Heart right ventricle (tissue), 16 donors: ENCODE measurements at regions not wholly inside any gene's neighbourhood (a gene's known extent, or its start where the extent isn't known, plus 50 kb on each side); places are given as distances from the start of the nearest gene placed in this dataset.

Experiments
- ATAC-seq, 8 donors: fragments of 200-7000 bp; cut with Tn5 transposase; one replicate each; pipeline ENCODE4 v1.9.1; 2020; ENCODE audit warnings: mild to moderate bottlenecking in 8 of 8, moderate library complexity in 8 of 8, moderate number of reproducible peaks in 1 of 8
- DNase-seq, 2 donors: peaks; one replicate each; pipeline ENCODE4 v3.0.0-alpha.2; 2020
- H3K27ac ChIP-seq, 10 donors: fragments of 200-600 bp; sonication (generic) in 2 of 10; one replicate each; pipeline versions ENCODE4 v1.5.0 to v1.8.0; 2020 to 2022; ENCODE audit warnings: mild to moderate bottlenecking in 3 of 10
- H3K27me3 ChIP-seq, 7 donors: fragments of 200-600 bp; one replicate each; pipeline ENCODE4 v1.8.0; 2021 to 2022; ENCODE audit warnings: mild to moderate bottlenecking in 2 of 7
- H3K36me3 ChIP-seq, 9 donors: fragments of 200-600 bp; sonication (generic) in 1 of 9; one replicate each; pipeline versions ENCODE4 v1.5.0 to v1.8.0; 2020 to 2022; ENCODE audit warnings: mild to moderate bottlenecking in 2 of 9
- H3K4me1 ChIP-seq, 9 donors: fragments of 200-600 bp; sonication (generic) in 1 of 9; one replicate each; pipeline versions ENCODE4 v1.5.0 to v1.8.0; 2020 to 2022; ENCODE audit warnings: mild to moderate bottlenecking in 4 of 9
- H3K4me3 ChIP-seq, 10 donors: fragments of 200-600 bp; sonication (generic) in 2 of 10; one replicate each; pipeline versions ENCODE4 v1.5.0 to v1.8.0; 2020 to 2022; ENCODE audit warnings: mild to moderate bottlenecking in 7 of 10, moderate library complexity in 2 of 10
- H3K9me3 ChIP-seq, 11 donors: fragments of 200-600 bp in 10 of 11; sonication (generic) in 2 of 11; one replicate each; pipeline versions ENCODE4 v1.5.0 to v1.8.0; 2013 to 2022; ENCODE audit warnings: mild to moderate bottlenecking in 2 of 11, control low read depth in 1 of 11, moderate library complexity in 1 of 11
- WGBS, 2 donors: extraction: QIAGEN DNeasy Blood & Tissue Kit; methylation state at CpG; one replicate each; pipeline ENCODE4 v1.1.7; 2013; ENCODE audit warnings: inconsistent platforms in 1 of 2; 5-methylcytosine and 5-hydroxymethylcytosine counted together
- intact Hi-C, 10 donors: fragments of 100-400 bp; cut with DNase I; formaldehyde crosslinking; loops; one replicate each; pipeline versions ENCODE4 v1.11.1 to v1.14.2; 2022
- TF ChIP-seq, protein P1 (sequence below), 9 donors: fragments of 200-600 bp; sonication (generic) in 2 of 9; IDR thresholded peaks; one replicate each; pipeline versions ENCODE4 v1.5.0 to v1.8.0; 2021 to 2022; ENCODE audit warnings: antibody characterized with exemption in 9 of 9, mild to moderate bottlenecking in 5 of 9, moderate library complexity in 1 of 9
- donor health status: Arrhythmogenic right ventricular cardiomyopathy.
- donor health status: ischemic (EF 13 %, LVEDD 7.1; RV severe dilation, severe dysfunction).
- donor health status: healthy with polysubstance abuse.
- donor health status: DM: no; HTN: yes; CAD: no.
- donor health status: DM: no; HTN: no; CAD: no.
- donor health status: ischemic (EF 25% LVEDD 6.9; RV normal size, moderate dysfunction).
- donor health status: ischemic (EF 25% LVEDD 5.7; RV mildly dilated, moderate dysfunction).
- donor health status: healthy.
- donor health status: DM: yes; HTN: yes; CAD: no.
- donor health status: Ischemic cardiomyopathy.
- donor health status: ischemic (EF 35%, LVEDD 5.7; RV mildly dilated, moderate dysfunction).
- donor health status: nonischemic (EF 11% LVEDD 7.7; RV severe dilation, severe dysfunction).
- donor health status: DM: yes; HTN: yes; CAD: no.
- donor health status: PGD.
- donor health status: ischemic (EF 29% LVEDD 5.4; RV normal size, mild dysfunction).
- donor health status: nonischemic (EF 23%, LVEDD 6.1; RV moderate dilation, normal function).

DNA sequence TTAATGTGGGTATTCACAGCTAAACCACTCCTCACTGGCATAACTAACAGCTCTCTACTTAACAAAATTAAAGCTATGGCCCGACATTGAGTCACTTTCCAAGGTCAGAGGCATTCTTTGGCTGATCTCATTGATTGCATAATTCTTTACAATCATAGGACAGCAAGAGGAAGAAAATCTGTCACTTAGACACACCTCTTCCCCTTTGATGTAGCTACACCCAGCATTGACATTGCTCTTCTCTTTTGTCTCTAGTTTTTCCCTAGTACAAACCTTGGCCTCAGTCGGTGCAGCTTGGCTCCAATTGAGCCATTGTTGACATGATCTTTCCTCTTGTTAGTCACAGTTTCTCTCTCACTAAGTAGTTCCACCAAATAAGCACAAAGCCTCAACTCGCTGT, 313.3 kb upstream of the ACTRT1 start:
- H3K4me3 ChIP-seq: no peak overlapping the region
- no peak for ATAC-seq
- 77 to 83% methylated on average over 3 of the region's 3 CpGs for WGBS, 2 donors
- H3K4me1 ChIP-seq: no peaks in the 10 kb centered on the region
- no peaks in the 10 kb centered on the region for H3K36me3 ChIP-seq
- no peak overlapping the region for H3K27ac ChIP-seq
- intact Hi-C loops: no loop called here
- no peak for DNase-seq
- TF ChIP-seq, protein P1, sequence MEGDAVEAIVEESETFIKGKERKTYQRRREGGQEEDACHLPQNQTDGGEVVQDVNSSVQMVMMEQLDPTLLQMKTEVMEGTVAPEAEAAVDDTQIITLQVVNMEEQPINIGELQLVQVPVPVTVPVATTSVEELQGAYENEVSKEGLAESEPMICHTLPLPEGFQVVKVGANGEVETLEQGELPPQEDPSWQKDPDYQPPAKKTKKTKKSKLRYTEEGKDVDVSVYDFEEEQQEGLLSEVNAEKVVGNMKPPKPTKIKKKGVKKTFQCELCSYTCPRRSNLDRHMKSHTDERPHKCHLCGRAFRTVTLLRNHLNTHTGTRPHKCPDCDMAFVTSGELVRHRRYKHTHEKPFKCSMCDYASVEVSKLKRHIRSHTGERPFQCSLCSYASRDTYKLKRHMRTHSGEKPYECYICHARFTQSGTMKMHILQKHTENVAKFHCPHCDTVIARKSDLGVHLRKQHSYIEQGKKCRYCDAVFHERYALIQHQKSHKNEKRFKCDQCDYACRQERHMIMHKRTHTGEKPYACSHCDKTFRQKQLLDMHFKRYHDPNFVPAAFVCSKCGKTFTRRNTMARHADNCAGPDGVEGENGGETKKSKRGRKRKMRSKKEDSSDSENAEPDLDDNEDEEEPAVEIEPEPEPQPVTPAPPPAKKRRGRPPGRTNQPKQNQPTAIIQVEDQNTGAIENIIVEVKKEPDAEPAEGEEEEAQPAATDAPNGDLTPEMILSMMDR (IDR thresholded peaks at IDR 0.05): no peak
- H3K9me3 ChIP-seq: peaks cover 0 to 8% (median 0%) of the 10 kb centered on the region in 11 donors
- no peaks in the 10 kb centered on the region for H3K27me3 ChIP-seq

GRCh38 chrX:128335671-128336070, 283.5 kb upstream of the ACTRT1 start:
- Histone ChIP-seq H3K9me3 (peaks cover 0 to 2% (median 0%) of the 10 kb centered on the region in 11 donors), H3K27me3 (no peaks in the 10 kb centered on the region), H3K4me1 (no peaks in the 10 kb centered on the region), H3K4me3 (no peak overlapping the region), H3K27ac (no peak overlapping the region), H3K36me3 (no peaks in the 10 kb centered on the region)
- intact Hi-C loops: no loop called here
- no peak for ATAC-seq
- WGBS, 2 donors: 74 to 78% methylated on average over 1 of the region's 1 CpG
- TF ChIP-seq, protein P1 (IDR thresholded peaks at IDR 0.05): no peak
- DNase-seq: no peak

GRCh38 chrX:128334821-128335220, 282.6 kb upstream of the ACTRT1 start:
- DNase-seq (no peak), ATAC-seq (no peak)
- H3K4me1 ChIP-seq: no peaks in the 10 kb centered on the region
- H3K27ac ChIP-seq: no peak overlapping the region
- H3K27me3 ChIP-seq: no peaks in the 10 kb centered on the region
- intact Hi-C loops: no loop called here
- H3K9me3 ChIP-seq: peaks cover 0 to 2% (median 0%) of the 10 kb centered on the region in 11 donors
- 88% methylated on average over 3 of the region's 3 CpGs for WGBS, 2 donors
- TF ChIP-seq, protein P1 (IDR thresholded peaks at IDR 0.05): no peak
- H3K4me3 ChIP-seq: no peak overlapping the region
- no peaks in the 10 kb centered on the region for H3K36me3 ChIP-seq

- ATAC-seq (no peak), DNase-seq (no peak)
- Histone ChIP-seq H3K4me1 (no peaks in the 10 kb centered on the region), H3K9me3 (no peaks in the 10 kb centered on the region), H3K27me3 (no peaks in the 10 kb centered on the region), H3K27ac (no peak overlapping the region), H3K36me3 (no peaks in the 10 kb centered on the region), H3K4me3 (no peak overlapping the region)
- TF ChIP-seq, protein P1 (IDR thresholded peaks at IDR 0.05): no peak
- intact Hi-C loops: no loop called here
- 52 to 68% methylated on average over 3 of the region's 3 CpGs for WGBS, 2 donors
Observed at GRCh38 chrX:128310912-128311311, 258.7 kb upstream of the ACTRT1 start.

GRCh38 chrX:128309311-128309710, 257.1 kb upstream of the ACTRT1 start:
- Histone ChIP-seq H3K4me3 (no peak overlapping the region), H3K36me3 (no peaks in the 10 kb centered on the region), H3K4me1 (no peaks in the 10 kb centered on the region), H3K9me3 (no peaks in the 10 kb centered on the region), H3K27me3 (no peaks in the 10 kb centered on the region), H3K27ac (no peak overlapping the region)
- WGBS, 2 donors: 62 to 90% methylated on average over 1 of the region's 1 CpG
- ATAC-seq (no peak), DNase-seq (no peak)
- intact Hi-C loops: no loop called here
- TF ChIP-seq, protein P1 (IDR thresholded peaks at IDR 0.05): no peak
